CD14-positive monocyte (primary cell): ENCODE measurements at regions not wholly inside any gene's neighbourhood (a gene's known extent, or its start where the extent isn't known, plus 50 kb on each side); places are given as distances from the start of the nearest gene placed in this dataset.

Source experiments
- DNase-seq, 3 donors: peaks; one replicate each; pipeline ENCODE4 v3.0.0-alpha.2; 2011 to 2022
- H2AFZ ChIP-seq: 2 replicates; pipeline ENCODE4 v1.6.0; 2012; ENCODE audit warnings: mild to moderate bottlenecking, low read depth, low read length, inconsistent platforms; ENCODE audit not compliant: insufficient read depth, poor library complexity, severe bottlenecking
- H3K27ac ChIP-seq, 2 donors: 1 replicate in 1 of 2; 2 replicates in 1 of 2; pipeline ENCODE4 v1.5.1; 2012 to 2013; ENCODE audit warnings: low read length in 2 of 2, control low read depth in 1 of 2, inconsistent platforms in 1 of 2, low read depth in 1 of 2, mild to moderate bottlenecking in 1 of 2
- H3K27me3 ChIP-seq, 2 donors: one replicate each; pipeline versions ENCODE4 v1.6.0 to v1.6.1; 2011 to 2013; ENCODE audit warnings: low read length in 2 of 2; ENCODE audit not compliant: control insufficient read depth in 2 of 2, insufficient read depth in 2 of 2
- H3K36me3 ChIP-seq, 2 donors: replicated peaks in 1 of 2; 1 replicate in 1 of 2; 2 replicates in 1 of 2; pipeline versions ENCODE4 v1.5.1 to v1.6.1; 2012 to 2013; ENCODE audit warnings: low read length in 2 of 2, control low read depth in 1 of 2, inconsistent platforms in 1 of 2, mild to moderate bottlenecking in 1 of 2; ENCODE audit not compliant: insufficient read depth in 2 of 2, control insufficient read depth in 1 of 2
- H3K4me1 ChIP-seq, 2 donors: 1 replicate in 1 of 2; 2 replicates in 1 of 2; pipeline versions ENCODE4 v1.5.1 to v1.6.1; 2012 to 2013; ENCODE audit warnings: low read length in 2 of 2, control low read depth in 1 of 2, inconsistent platforms in 1 of 2, mild to moderate bottlenecking in 1 of 2, moderate library complexity in 1 of 2; ENCODE audit not compliant: insufficient read depth in 2 of 2, control insufficient read depth in 1 of 2
- H3K4me2 ChIP-seq: replicated peaks from 2 replicates; pipeline ENCODE3; 2012; ENCODE audit warnings: low read length, moderate library complexity, mild to moderate bottlenecking; ENCODE audit not compliant: poor library complexity, severe bottlenecking; ENCODE audit errors: extremely low read depth
- H3K4me3 ChIP-seq, 3 experiments: fragments of 200-600 bp in 1 of 3; sonication (generic) in 1 of 3; replicated peaks in 1 of 3; 1 replicate in 2 of 3; 2 replicates in 1 of 3; pipeline ENCODE4 v1.5.1; 2011 to 2013; ENCODE audit warnings: low read length in 3 of 3, mild to moderate bottlenecking in 3 of 3, control low read depth in 2 of 3, low read depth in 2 of 3, inconsistent platforms in 1 of 3, moderate library complexity in 1 of 3
- H3K79me2 ChIP-seq: 2 replicates; pipeline ENCODE4 v1.6.0; 2012; ENCODE audit warnings: mild to moderate bottlenecking, control low read depth, inconsistent platforms, low read length, moderate library complexity; ENCODE audit not compliant: insufficient read depth
- H3K9ac ChIP-seq: 2 replicates; pipeline ENCODE4 v1.6.0; 2017; ENCODE audit warnings: low read length, mild to moderate bottlenecking; ENCODE audit not compliant: insufficient read depth, poor library complexity, severe bottlenecking
- H3K9me3 ChIP-seq, 2 donors: replicated peaks in 1 of 2; 1 replicate in 1 of 2; 2 replicates in 1 of 2; pipeline versions ENCODE4 v1.5.1 to v1.6.1; 2012 to 2013; ENCODE audit warnings: low read length in 2 of 2, control low read depth in 1 of 2; ENCODE audit not compliant: control insufficient read depth in 1 of 2, insufficient read depth in 1 of 2
- H4K20me1 ChIP-seq: 2 replicates; pipeline ENCODE4 v1.6.0; 2012; ENCODE audit warnings: mild to moderate bottlenecking, low read length, control low read depth, moderate library complexity; ENCODE audit not compliant: insufficient read depth
- H3K27ac Mint-ChIP-seq, 7 donors: one replicate each; pipeline ENCODE4 v1.8.0; 2020; ENCODE audit warnings: mild to moderate bottlenecking in 7 of 7, mixed read lengths in 7 of 7, moderate library complexity in 6 of 7, inconsistent platforms in 2 of 7
- H3K27me3 Mint-ChIP-seq, 3 donors: one replicate each; pipeline ENCODE4 v1.8.0; 2021 to 2022; ENCODE audit warnings: low read depth in 3 of 3, mild to moderate bottlenecking in 3 of 3, mixed read lengths in 3 of 3, moderate library complexity in 3 of 3, inconsistent platforms in 1 of 3
- H3K36me3 Mint-ChIP-seq, 2 donors: one replicate each; pipeline ENCODE4 v1.8.0; 2020; ENCODE audit warnings: mixed read lengths in 2 of 2, inconsistent platforms in 1 of 2, mild to moderate bottlenecking in 1 of 2
- H3K4me1 Mint-ChIP-seq: one replicate; pipeline ENCODE4 v1.8.0; 2020; ENCODE audit warnings: mild to moderate bottlenecking, mixed read lengths
- H3K4me3 Mint-ChIP-seq, 2 donors: one replicate each; pipeline ENCODE4 v1.8.0; 2020; ENCODE audit warnings: mild to moderate bottlenecking in 2 of 2, mixed read lengths in 2 of 2, moderate library complexity in 1 of 2
- H3K9me3 Mint-ChIP-seq, 7 donors: one replicate each; pipeline ENCODE4 v1.8.0; 2020 to 2022; ENCODE audit warnings: mixed read lengths in 7 of 7, mild to moderate bottlenecking in 6 of 7, moderate library complexity in 6 of 7, inconsistent platforms in 2 of 7
- CTCF ChIP-seq: fragments of 200-600 bp; IDR thresholded peaks from one replicate; pipeline ENCODE4 v1.8.0; 2022; ENCODE audit warnings: antibody characterized with exemption, mild to moderate bottlenecking
- whole genome bisulfite sequencing: methylation state at CpG from one replicate; pipeline ENCODE4 v1.1.5; 2013; ENCODE audit warnings: missing lambda C conversion rate; ENCODE audit not compliant: insufficient coverage; 5-methylcytosine and 5-hydroxymethylcytosine counted together
- intact Hi-C, 2 donors: fragments of 100-400 bp; cut with micrococcal nuclease; formaldehyde crosslinking; loops; one replicate each; pipeline versions ENCODE4 v1.15.0 to v1.15.1; 2023

GRCh38 chr16:35506898-35507194 is 2047.4 kb downstream of the TP53TG3F start:
- no peaks in the 10 kb centered on the region for H3K79me2 ChIP-seq
- H3K9me3 ChIP-seq: peaks cover 31 to 60% of the 10 kb centered on the region in 2 donors
- no peaks in the 10 kb centered on the region for H3K27me3 ChIP-seq
- no peak overlapping the region for H3K4me2 ChIP-seq
- no peak overlapping the region for H3K9ac ChIP-seq
- H2AFZ ChIP-seq: no peak overlapping the region
- H4K20me1 ChIP-seq: no peaks in the 10 kb centered on the region
- Mint-ChIP-seq H3K4me3 (no peak overlapping the region), H3K27me3 (peaks cover 0 to 2% (median 0%) of the 10 kb centered on the region in 3 donors), H3K9me3 (peaks cover 13 to 46% (median 17%) of the 10 kb centered on the region in 7 donors), H3K27ac (no peak overlapping the region), H3K4me1 (no peaks in the 10 kb centered on the region), H3K36me3 (no peaks in the 10 kb centered on the region)
- intact Hi-C loops: no loop called here
- H3K27ac ChIP-seq: no peak overlapping the region
- no peak for TF ChIP-seq CTCF
- WGBS: 47% methylated on average over 16 of the region's 16 CpGs
- no peak overlapping the region for H3K4me3 ChIP-seq
- H3K36me3 ChIP-seq: no peaks in the 10 kb centered on the region
- no peaks in the 10 kb centered on the region for H3K4me1 ChIP-seq
- DNase-seq: no peak

DNA sequence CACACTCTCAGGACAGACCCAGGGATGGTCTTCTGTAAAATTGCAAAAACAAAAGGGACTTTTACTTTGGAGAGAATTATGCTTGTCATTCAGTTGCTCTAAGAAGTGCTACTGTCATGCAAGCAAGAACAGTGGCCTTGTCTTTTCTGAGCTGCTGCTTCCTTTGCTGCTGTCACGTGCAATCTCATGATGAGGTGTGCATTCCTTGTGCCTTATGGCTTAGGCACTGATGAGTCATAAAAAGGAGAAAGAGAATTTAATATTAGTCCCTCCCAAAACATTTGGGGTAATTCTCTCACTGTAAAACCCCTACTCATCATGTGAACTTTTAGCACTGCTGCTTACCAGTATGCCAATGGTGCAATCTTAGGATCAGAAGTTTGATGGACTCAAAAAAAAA is 2051.3 kb downstream of the TP53TG3F start:
- Mint-ChIP-seq H3K4me3 (no peak overlapping the region), H3K9me3 (peaks cover 9 to 38% (median 18%) of the 10 kb centered on the region in 7 donors), H3K4me1 (no peaks in the 10 kb centered on the region), H3K27me3 (peaks cover 0 to 3% (median 0%) of the 10 kb centered on the region in 3 donors), H3K27ac (no peak overlapping the region), H3K36me3 (no peaks in the 10 kb centered on the region)
- WGBS: no CpG with 5 or more reads among the region's 1 CpG
- DNase-seq: no peak
- intact Hi-C loops: no loop called here
- Histone ChIP-seq H4K20me1 (no peaks in the 10 kb centered on the region), H3K79me2 (no peaks in the 10 kb centered on the region), H3K9me3 (peaks cover 26 to 54% of the 10 kb centered on the region in 2 donors), H3K36me3 (no peaks in the 10 kb centered on the region), H3K9ac (no peak overlapping the region), H2AFZ (no peak overlapping the region), H3K4me3 (no peak overlapping the region), H3K4me1 (no peaks in the 10 kb centered on the region), H3K27me3 (no peaks in the 10 kb centered on the region), H3K4me2 (no peak overlapping the region), H3K27ac (no peak overlapping the region)
- no peak for TF ChIP-seq CTCF
